DMS114 treated with DMSO at 0.1 percent for 48 hours (cell line): ENCODE measurements at regions not wholly inside any gene's neighbourhood (a gene's known extent, or its start where the extent isn't known, plus 50 kb on each side); places are given as distances from the start of the nearest gene placed in this dataset.

Experiments used
- DNase-seq: peaks from one replicate; lab custom pipeline; 2025; ENCODE audit not compliant: unreplicated experiment; lab: John Stamatoyannopoulos, UW

GRCh38 chr5:68738236-68738635, 355.6 kb upstream of the SLC30A5 start:
- no peak for DNase-seq

- no peak for DNase-seq
Observed at GRCh38 chr5:68738841-68739240, 355.0 kb upstream of the SLC30A5 start.

- no peak for DNase-seq
Observed at GRCh38 chr5:68739752-68740151, 354.1 kb upstream of the SLC30A5 start.

- no peak for DNase-seq
Observed at GRCh38 chr5:68740226-68740910, 353.4 kb upstream of the SLC30A5 start.

- DNase-seq, result no peak
Observed at GRCh38 chr5:68744206-68744605, 349.6 kb upstream of the SLC30A5 start.

- no peak for DNase-seq
Observed at GRCh38 chr5:68745448-68745847, 348.4 kb upstream of the SLC30A5 start.

GRCh38 chr5:68746220-68746619, 347.6 kb upstream of the SLC30A5 start:
- DNase-seq, result no peak

- no peak for DNase-seq
Observed at GRCh38 chr5:68746643-68747420, 347.0 kb upstream of the SLC30A5 start.

- DNase-seq, result no peak
Observed at GRCh38 chr5:68747521-68747920, 346.3 kb upstream of the SLC30A5 start.

- no peak for DNase-seq
Observed at GRCh38 chr5:68748101-68748500, 345.7 kb upstream of the SLC30A5 start.

GRCh38 chr5:68749077-68749476, 344.7 kb upstream of the SLC30A5 start:
- no peak for DNase-seq

GRCh38 chr5:68749631-68750030, 344.2 kb upstream of the SLC30A5 start:
- no peak for DNase-seq

GRCh38 chr5:68751661-68752060, 342.2 kb upstream of the SLC30A5 start:
- no peak for DNase-seq

GRCh38 chr5:68754536-68754935, 339.3 kb upstream of the SLC30A5 start:
- no peak for DNase-seq

- DNase-seq, result no peak
Observed at GRCh38 chr5:68755293-68755692, 338.5 kb upstream of the SLC30A5 start.

GRCh38 chr5:68757006-68757405, 336.8 kb upstream of the SLC30A5 start:
- no peak for DNase-seq

- no peak for DNase-seq
Observed at GRCh38 chr5:68757626-68758212, 336.1 kb upstream of the SLC30A5 start.

GRCh38 chr5:68759593-68759992, 334.2 kb upstream of the SLC30A5 start:
- DNase-seq, result no peak

- DNase-seq, result no peak
Observed at GRCh38 chr5:68762201-68762600, 331.6 kb upstream of the SLC30A5 start.

GRCh38 chr5:68766952-68767464, 326.8 kb upstream of the SLC30A5 start:
- no peak for DNase-seq

- DNase-seq, result no peak
Observed at GRCh38 chr5:68770551-68770950, 323.3 kb upstream of the SLC30A5 start.

GRCh38 chr5:68771221-68771620, 322.6 kb upstream of the SLC30A5 start:
- DNase-seq, result no peak
